HG02884 (cell line): ENCODE measurements at regions not wholly inside any gene's neighbourhood (a gene's known extent, or its start where the extent isn't known, plus 50 kb on each side); places are given as distances from the start of the nearest gene placed in this dataset.
A peak's percentile ranks its signal among the peaks of the same experiment; 100 is the strongest.
"Not testable (repeated sequence)": the region's sequence is repeated elsewhere in the genome, so short reads cannot be mapped to it uniquely, and the experiment has no call there.

ENCODE experiments used
- ATAC-seq: cut with Tn5 transposase; IDR thresholded peaks from one replicate; pipeline ENCODE4 v1.9.1; 2021; ENCODE audit warnings: mild to moderate bottlenecking, moderate library complexity; ENCODE audit not compliant: unreplicated experiment

DNA sequence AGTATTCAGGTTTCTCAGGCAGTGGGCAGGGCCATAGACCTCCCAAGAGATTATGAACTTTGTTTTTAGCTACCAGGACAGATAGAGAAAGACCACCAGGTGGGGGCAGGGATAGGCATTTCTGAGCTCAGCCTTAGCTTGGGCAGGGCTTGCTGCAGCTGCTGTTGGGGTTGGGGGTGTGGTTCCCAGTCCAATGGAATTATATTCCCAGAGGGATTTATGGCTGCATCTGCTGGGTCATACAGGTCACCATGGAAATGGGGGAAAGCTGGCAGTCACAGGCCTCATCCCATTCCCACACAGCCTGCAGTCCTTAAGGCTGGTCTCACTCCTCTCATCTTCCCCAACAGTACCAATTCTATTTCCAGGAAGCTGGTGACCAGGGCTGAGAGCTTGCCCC, 144.6 kb upstream of the ZPLD1 start:
- no peak for ATAC-seq

- ATAC-seq = no peak
Measured at GRCh38 chr3:102295756-102296155, 139.1 kb upstream of the ZPLD1 start.

DNA sequence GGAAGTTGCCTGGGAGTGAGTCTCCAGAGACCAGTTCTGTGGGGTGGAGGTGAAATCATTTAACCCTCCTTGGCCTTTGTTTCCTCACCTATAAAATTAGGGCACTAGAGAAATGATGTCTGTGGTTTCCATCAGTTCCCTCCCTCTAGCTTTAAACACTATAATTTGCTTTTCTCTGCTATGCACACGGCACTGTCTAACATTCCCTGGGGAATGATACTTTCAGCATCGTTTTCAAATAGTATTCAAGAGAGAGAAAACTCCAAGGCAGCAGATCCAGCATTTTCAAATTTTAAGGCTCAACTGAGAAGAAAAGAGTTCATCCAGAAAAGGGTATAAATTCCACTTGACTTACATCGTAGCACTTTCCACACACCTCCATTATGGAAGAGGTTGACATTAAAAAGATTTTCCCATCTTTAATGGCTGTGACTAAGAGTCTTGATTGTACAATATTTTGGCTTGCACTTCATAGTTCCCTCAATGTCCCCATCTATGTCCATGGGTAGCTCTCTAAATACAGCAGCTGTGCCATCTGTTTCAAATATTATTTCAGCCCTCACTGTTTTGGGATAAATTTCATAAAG, 137.7 kb upstream of the ZPLD1 start:
- ATAC-seq = no peak

DNA sequence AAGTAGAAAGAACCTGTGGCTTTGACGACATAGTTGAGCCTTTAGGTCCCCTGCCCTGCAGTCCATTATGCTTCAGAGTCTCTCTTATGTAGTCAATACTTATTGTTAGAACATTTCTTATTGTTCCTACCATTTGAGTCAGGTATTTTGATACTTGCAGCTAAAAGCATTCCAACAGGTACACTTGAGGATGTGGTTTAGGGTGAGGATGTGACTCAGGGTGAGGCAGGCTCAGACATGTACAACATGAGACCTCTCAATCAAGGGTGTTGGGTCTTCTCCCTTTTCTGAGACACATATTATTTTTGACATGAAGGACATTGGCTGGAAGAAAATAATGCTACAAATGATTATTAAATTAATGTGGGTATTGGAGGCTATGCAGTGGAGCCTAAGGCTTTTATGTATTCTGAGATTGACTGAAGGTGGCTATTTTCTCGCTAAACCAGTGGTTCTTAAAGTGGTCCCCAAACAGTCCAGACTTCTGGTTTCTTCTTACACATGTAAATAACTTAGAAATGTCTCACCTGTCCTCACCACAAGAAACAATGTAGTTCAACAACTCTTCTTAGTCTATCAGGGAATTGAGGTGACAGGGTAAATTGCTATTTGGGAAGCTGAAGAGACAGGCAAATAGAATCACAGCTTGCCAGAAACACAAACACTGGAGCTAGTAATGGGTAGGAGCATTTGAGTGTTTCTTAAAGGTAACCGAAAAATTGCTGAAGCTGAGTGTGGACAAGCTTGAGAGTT, 135.5 kb upstream of the ZPLD1 start:
- ATAC-seq = no peak

DNA sequence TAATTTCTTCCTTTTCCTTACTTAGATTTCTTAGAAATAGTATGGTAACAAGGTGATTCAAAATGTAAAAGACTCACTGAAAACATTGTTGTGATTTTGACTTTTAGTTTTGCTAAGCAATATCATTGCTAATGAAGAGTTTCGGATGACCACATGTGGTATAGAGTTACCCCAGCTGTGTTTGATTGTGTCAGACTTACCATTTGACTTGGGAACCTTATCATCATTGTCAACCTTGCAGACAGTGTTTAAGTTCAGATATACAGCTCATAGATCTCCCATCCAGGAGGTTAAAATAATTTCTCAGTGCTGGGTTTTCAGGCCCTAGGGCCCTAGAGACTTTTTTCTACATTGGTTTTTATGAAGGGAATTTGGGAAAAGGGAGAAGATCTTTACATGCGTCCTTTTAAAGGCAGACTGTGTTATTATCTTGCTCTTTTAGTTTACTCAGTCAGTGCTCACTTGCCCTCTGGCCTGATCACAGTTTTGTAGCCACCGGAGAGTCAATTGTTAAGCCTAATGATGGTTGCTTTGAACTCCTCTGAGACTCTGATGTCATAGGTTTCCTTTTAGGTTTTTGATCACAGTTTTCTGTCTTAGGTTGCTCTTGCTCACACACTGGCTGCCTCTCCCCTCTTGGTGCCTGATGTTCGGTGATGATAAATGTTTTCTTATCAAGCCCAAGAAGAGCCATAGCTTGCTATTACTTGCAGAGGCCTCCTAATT, 133.5 kb upstream of the ZPLD1 start:
- ATAC-seq = no peak

DNA sequence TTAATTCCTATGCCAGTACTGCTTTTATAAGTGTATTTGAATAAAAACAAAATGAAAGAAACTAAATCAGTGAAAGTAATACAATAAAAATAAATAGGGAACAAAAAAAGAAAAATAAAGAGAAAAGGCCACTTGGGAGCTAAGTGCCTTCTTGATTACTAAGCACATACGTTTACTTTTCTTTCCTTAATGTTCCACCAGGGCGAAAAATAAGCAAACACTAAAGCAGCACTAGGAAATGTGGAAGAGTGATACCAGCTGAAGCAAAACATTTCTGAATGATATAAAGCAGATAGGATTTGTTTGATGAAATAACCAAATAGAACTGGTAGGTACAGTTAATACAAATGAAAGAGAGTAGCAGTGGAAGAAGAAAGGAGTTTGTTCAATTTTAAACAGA, 132.8 kb upstream of the ZPLD1 start:
- no peak for ATAC-seq

DNA sequence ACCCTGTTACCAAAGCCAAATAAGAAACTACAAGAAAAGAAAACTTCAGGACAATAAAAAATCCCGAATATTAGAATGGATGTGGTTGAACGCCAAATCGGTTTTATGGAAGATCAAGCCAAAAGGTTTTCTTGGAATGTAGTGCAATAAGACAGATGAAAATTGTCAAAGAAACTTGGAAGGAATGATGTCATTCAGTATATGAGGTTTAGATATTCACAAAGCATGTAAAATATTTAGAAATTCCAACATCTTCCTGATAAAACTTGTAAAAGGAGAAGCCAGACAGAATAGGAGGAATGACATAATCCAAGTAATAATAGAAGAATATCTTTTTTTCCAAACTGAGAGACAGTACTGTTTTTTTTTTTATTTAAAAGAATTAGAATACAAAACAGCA, 130.3 kb upstream of the ZPLD1 start:
- ATAC-seq = no peak

DNA sequence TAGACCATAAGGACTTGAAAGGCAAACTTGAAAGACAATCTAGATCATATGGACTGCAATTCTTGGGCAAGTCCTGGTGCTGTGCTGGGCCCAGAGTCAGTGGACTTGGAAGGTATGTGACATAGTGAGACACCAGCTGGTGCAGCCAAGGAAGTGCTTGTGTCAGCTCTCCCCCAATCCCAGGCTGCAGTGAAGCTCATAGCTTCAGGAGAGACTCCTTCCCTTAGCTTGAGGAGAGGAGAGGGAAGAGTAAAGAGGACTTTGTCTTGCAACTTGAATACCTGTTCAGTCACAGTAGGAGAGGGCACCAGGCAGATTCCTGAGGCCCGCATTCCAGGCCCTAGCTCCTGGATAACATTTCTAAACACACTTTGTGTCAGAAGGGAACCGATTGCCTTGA, 127.4 kb upstream of the ZPLD1 start:
- no peak for ATAC-seq

- no peak for ATAC-seq
Measured at GRCh38 chr3:102329066-102329465, 105.7 kb upstream of the ZPLD1 start.

- ATAC-seq = no peak
Measured at GRCh38 chr3:102329561-102329960, 105.3 kb upstream of the ZPLD1 start.

- no peak for ATAC-seq
Measured at GRCh38 chr3:102332205-102332604, 102.6 kb upstream of the ZPLD1 start.

GRCh38 chr3:102332934-102333333, 101.9 kb upstream of the ZPLD1 start:
- no peak for ATAC-seq

GRCh38 chr3:102336130-102336529, 98.7 kb upstream of the ZPLD1 start:
- no peak for ATAC-seq

DNA sequence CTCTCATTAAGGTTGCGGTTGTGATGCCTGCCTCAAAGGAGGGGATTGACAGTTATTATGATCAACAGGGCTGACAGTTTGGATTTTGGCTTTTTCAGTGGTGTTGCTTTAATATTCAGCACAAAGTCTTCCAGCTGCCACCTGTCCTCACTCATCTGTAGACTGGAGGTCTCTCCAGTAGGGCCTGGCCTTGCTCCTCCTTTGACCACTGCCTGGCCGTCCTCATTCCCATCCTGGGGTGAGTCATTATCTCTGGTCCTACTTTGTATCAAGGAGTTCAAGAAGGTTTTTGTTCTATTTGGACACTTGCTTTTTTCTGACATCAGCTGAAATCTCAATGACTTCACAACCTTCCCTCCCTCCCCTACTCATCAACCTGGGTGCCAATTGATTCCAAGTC, 95.1 kb upstream of the ZPLD1 start:
- ATAC-seq = no peak

DNA sequence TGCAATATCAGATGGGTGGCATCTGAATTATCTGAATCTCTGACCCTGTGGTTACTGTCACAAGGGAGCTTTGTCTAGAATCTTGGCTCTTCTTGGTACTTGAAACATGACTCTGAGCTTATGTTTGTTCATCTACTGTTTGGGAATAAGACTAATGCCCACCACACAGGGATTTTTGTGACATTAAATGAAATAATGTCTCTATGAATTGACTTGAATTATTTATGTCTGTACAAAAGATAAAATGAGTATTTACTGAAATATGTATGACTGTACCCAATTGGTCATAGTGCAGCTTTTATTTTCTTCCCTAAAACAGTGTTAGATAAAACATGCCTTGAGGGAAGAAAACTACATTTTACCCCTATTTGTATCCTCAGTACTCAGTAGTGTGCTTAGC, 87.9 kb upstream of the ZPLD1 start:
- ATAC-seq = no peak

GRCh38 chr3:102348904-102349303, 85.9 kb upstream of the ZPLD1 start:
- peak; percentile 45 for ATAC-seq

- ATAC-seq = no peak
Measured at GRCh38 chr3:102353148-102353547, 81.7 kb upstream of the ZPLD1 start.

- peak; percentile 47 for ATAC-seq
Measured at GRCh38 chr3:102353805-102354204, 81.0 kb upstream of the ZPLD1 start.

- peak; percentile 50 for ATAC-seq
Measured at GRCh38 chr3:102354818-102355515, 79.8 kb upstream of the ZPLD1 start.

DNA sequence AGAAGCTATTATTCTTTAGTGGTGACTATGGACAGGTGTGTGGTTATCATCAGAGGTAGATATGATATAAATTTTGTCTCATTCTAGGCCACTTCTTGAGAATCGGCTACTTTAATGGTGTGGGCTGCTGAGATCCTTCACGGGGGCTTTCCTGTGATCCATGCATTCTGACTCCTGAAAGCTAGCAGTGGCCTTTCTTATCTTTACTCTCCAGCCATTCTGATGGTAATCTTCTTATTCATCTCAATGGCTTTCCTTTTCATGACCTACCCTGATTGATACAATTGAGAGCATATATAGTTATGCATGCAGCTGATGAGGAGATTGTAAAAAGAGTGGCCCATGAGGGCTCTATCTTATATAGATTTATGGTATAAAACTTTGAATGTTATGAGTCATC, 78.3 kb upstream of the ZPLD1 start:
- no peak for ATAC-seq

- not testable (repeated sequence) for ATAC-seq
Measured at GRCh38 chr3:102357313-102357712, 77.5 kb upstream of the ZPLD1 start.
